Neural progenitor cell (in vitro differentiated cells): ENCODE measurements at regions not wholly inside any gene's neighbourhood (a gene's known extent, or its start where the extent isn't known, plus 50 kb on each side); places are given as distances from the start of the nearest gene placed in this dataset.

Experiments
- CTCF ChIP-seq: fragments of 200-600 bp; sonication (generic); IDR thresholded peaks from 2 replicates; pipeline ENCODE4 v1.5.1; 2017; ENCODE audit warnings: antibody characterized with exemption, mild to moderate bottlenecking
- EZH2 ChIP-seq: fragments of 200-600 bp; sonication (generic); IDR thresholded peaks from 2 replicates; pipeline ENCODE4 v1.6.1; 2017; ENCODE audit warnings: antibody characterized with exemption, mild to moderate bottlenecking, moderate library complexity
- EZH2phosphoT487 ChIP-seq: fragments of 200-600 bp; sonication (generic); IDR thresholded peaks from 2 replicates; pipeline ENCODE4 v1.6.1; 2017; ENCODE audit warnings: antibody characterized with exemption

DNA sequence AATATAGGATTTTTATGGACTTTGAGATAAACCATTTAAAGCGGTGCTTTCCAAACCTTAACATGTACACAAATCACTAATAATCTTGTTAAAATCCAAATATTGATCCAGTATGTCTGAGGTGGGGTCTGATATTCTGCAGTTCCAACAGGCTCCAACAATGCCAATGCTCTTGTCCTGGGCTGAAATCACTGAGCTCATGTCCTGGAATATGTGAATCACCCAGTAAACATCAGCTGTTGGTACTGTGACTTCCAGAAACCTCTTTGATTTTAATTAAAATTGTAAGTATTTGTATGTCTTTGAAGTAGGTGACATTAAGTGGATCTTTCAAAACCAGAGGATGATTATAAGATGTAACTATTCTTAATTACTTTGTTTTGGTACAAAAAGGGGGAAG is 52.8 kb upstream of the CAST start:
- TF ChIP-seq EZH2phosphoT487 = no peak
- no peak for TF ChIP-seq EZH2
- no peak for TF ChIP-seq CTCF
